NCI-H2029 treated with DMSO at 0.1 percent for 48 hours (cell line): ENCODE measurements at regions not wholly inside any gene's neighbourhood (a gene's known extent, or its start where the extent isn't known, plus 50 kb on each side); places are given as distances from the start of the nearest gene placed in this dataset.
A peak's percentile ranks its signal among the peaks of the same experiment; 100 is the strongest.
"Not testable (repeated sequence)": the region's sequence is repeated elsewhere in the genome, so short reads cannot be mapped to it uniquely, and the experiment has no call there.

ENCODE experiments used
- DNase-seq: peaks from one replicate; lab custom pipeline; 2025; lab: John Stamatoyannopoulos, UW

- no peak for DNase-seq
Observed at GRCh38 chr2:19100570-19100969, 257.9 kb downstream of the OSR1 start.

- DNase-seq = no peak
Observed at GRCh38 chr2:19099181-19099580, 259.2 kb downstream of the OSR1 start.

GRCh38 chr2:19098467-19099160, 259.8 kb downstream of the OSR1 start:
- no peak for DNase-seq

GRCh38 chr2:19089476-19089875, 268.9 kb downstream of the OSR1 start:
- DNase-seq = not testable (repeated sequence)

GRCh38 chr2:19086231-19086651, 272.2 kb downstream of the OSR1 start:
- DNase-seq = no peak

- no peak for DNase-seq
Observed at GRCh38 chr2:19078709-19079108, 279.7 kb downstream of the OSR1 start.

- no peak for DNase-seq
Observed at GRCh38 chr2:19073522-19073921, 284.9 kb downstream of the OSR1 start.

GRCh38 chr2:19072161-19072560, 286.3 kb downstream of the OSR1 start:
- no peak for DNase-seq

GRCh38 chr2:19070886-19071285, 287.5 kb downstream of the OSR1 start:
- no peak for DNase-seq

GRCh38 chr2:19068206-19068605, 290.2 kb downstream of the OSR1 start:
- no peak for DNase-seq

GRCh38 chr2:19062370-19062769, 296.1 kb downstream of the OSR1 start:
- DNase-seq = no peak

GRCh38 chr2:19059076-19059475, 299.3 kb downstream of the OSR1 start:
- no peak for DNase-seq

- DNase-seq = no peak
Observed at GRCh38 chr2:19051203-19051831, 307.1 kb downstream of the OSR1 start.

- no peak for DNase-seq
Observed at GRCh38 chr2:19050354-19050753, 308.1 kb downstream of the OSR1 start.

GRCh38 chr2:19048593-19049266, 309.7 kb downstream of the OSR1 start:
- DNase-seq = peak; percentile 92

GRCh38 chr2:19046986-19047780, 311.2 kb downstream of the OSR1 start:
- DNase-seq = no peak

GRCh38 chr2:19045151-19045550, 313.3 kb downstream of the OSR1 start:
- DNase-seq = no peak

- no peak for DNase-seq
Observed at GRCh38 chr2:19043893-19044292, 314.5 kb downstream of the OSR1 start.

GRCh38 chr2:19041434-19042041, 316.9 kb downstream of the OSR1 start:
- no peak for DNase-seq

GRCh38 chr2:19038071-19039015, 320.1 kb downstream of the OSR1 start:
- no peak for DNase-seq

GRCh38 chr2:19036091-19036490, 322.3 kb downstream of the OSR1 start:
- no peak for DNase-seq
